Breast epithelium (tissue), 3 donors: ENCODE measurements at regions not wholly inside any gene's neighbourhood (a gene's known extent, or its start where the extent isn't known, plus 50 kb on each side); places are given as distances from the start of the nearest gene placed in this dataset.

ENCODE experiments used
- CTCF ChIP-seq, 3 donors: fragments of 450-650 bp; IDR thresholded peaks; one replicate each; pipeline ENCODE4 v1.5.1; 2016 to 2017; ENCODE audit warnings: antibody characterized with exemption in 3 of 3, mild to moderate bottlenecking in 3 of 3, moderate library complexity in 3 of 3
- POLR2A ChIP-seq: fragments of 450-650 bp; IDR thresholded peaks from one replicate; pipeline ENCODE4 v1.6.1; 2016; ENCODE audit warnings: antibody characterized with exemption, mild to moderate bottlenecking, moderate library complexity
- POLR2AphosphoS5 ChIP-seq, 3 donors: sonication (generic); formaldehyde crosslinking; IDR thresholded peaks; one replicate each; pipeline ENCODE4 v1.6.1; 2017; ENCODE audit warnings: antibody characterized with exemption in 3 of 3

GRCh38 chr20:16904751-16905150 lies 156.6 kb downstream of the OTOR start:
- TF ChIP-seq CTCF (IDR thresholded peaks at IDR 0.05) (no peak), POLR2AphosphoS5 (IDR thresholded peaks at IDR 0.05) (no peak), POLR2A (no peak)
